ENCODE measurements at regions not wholly inside any gene's neighbourhood (a gene's known extent, or its start where the extent isn't known, plus 50 kb on each side); places are given as distances from the start of the nearest gene placed in this dataset.
"Not testable (repeated sequence)": the region's sequence is repeated elsewhere in the genome, so short reads cannot be mapped to it uniquely, and the experiment has no call there.

GRCh38 chr10:117457932-117458331 lies 82.7 kb upstream of the PDZD8 start:
- H3K27ac ChIP-seq (ENCODE audit: low read depth, low read length) = no peak overlapping the region
- no peaks in the 10 kb centered on the region for H3K36me3 ChIP-seq (ENCODE audit: control insufficient read depth, insufficient read depth, low read length)
- H3K4me1 ChIP-seq (ENCODE audit: control insufficient read depth, insufficient read depth, low read length) = peaks cover 13% of the 10 kb centered on the region; the same call in 1 of the 2 replicates
- no peak overlapping the region for H3K4me3 ChIP-seq (ENCODE audit: low read depth, low read length)
- H3K27me3 ChIP-seq (ENCODE audit: control insufficient read depth, insufficient read depth, low read length) = no peaks in the 10 kb centered on the region
- H3K9me3 ChIP-seq (ENCODE audit: control insufficient read depth, insufficient read depth, low read depth, low read length) = peaks cover 16% of the 10 kb centered on the region
- no peak overlapping the region for H3K9ac ChIP-seq (ENCODE audit: low read length)

DNA sequence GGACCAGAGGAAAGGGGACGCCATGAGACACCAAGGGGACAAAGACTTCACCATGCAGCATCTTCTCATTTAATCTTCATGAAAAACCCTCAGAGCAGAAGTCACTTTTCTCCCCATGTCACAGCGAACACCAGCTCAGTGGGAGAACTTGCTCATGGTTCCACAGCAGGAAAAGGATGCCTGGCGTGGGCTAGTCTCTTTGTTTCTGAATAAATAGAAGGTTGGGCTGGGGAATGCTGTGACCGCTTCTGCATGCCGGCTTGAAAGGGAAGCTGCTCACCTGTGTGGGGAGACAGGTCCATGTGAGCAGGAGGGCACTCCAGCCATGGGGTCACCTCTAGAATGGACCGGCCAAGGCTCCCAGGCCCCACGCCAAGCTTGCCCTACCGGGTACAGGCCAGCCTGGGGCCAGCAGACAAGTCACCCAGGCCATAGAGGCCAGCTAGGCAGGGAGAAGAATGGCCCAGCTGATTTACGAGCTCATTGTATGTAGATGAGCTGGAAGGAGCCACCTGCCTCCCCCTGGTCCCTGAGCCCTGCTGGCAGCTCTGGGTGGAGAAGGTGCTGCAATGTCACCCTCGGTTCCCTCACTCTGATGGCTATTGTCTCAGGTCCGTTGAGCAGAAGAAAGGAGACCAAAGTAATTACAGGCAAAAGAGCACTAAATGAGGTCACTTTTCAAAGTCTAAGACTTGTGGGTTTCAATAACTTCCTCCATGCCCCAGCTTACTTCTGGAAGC lies 82.0 kb upstream of the PDZD8 start:
- no peak overlapping the region for H3K4me3 ChIP-seq (ENCODE audit: low read depth, low read length)
- no peaks in the 10 kb centered on the region for H3K36me3 ChIP-seq (ENCODE audit: control insufficient read depth, insufficient read depth, low read length)
- no peak overlapping the region for H3K9ac ChIP-seq (ENCODE audit: low read length)
- no peak overlapping the region for H3K27ac ChIP-seq (ENCODE audit: low read depth, low read length)
- peaks cover 12% of the 10 kb centered on the region; the same call in 1 of the 2 replicates for H3K4me1 ChIP-seq (ENCODE audit: control insufficient read depth, insufficient read depth, low read length)
- no peaks in the 10 kb centered on the region for H3K27me3 ChIP-seq (ENCODE audit: control insufficient read depth, insufficient read depth, low read length)
- peaks cover 19% of the 10 kb centered on the region for H3K9me3 ChIP-seq (ENCODE audit: control insufficient read depth, insufficient read depth, low read depth, low read length)

GRCh38 chr10:117455346-117455745 lies 80.1 kb upstream of the PDZD8 start:
- H3K4me3 ChIP-seq (ENCODE audit: low read depth, low read length) = no peak overlapping the region
- no peak overlapping the region for H3K9ac ChIP-seq (ENCODE audit: low read length)
- H3K27ac ChIP-seq (ENCODE audit: low read depth, low read length) = no peak overlapping the region
- peaks cover 4% of the 10 kb centered on the region; the same call in 1 of the 2 replicates for H3K4me1 ChIP-seq (ENCODE audit: control insufficient read depth, insufficient read depth, low read length)
- H3K36me3 ChIP-seq (ENCODE audit: control insufficient read depth, insufficient read depth, low read length) = no peaks in the 10 kb centered on the region
- H3K9me3 ChIP-seq (ENCODE audit: control insufficient read depth, insufficient read depth, low read depth, low read length) = peaks cover 19% of the 10 kb centered on the region
- H3K27me3 ChIP-seq (ENCODE audit: control insufficient read depth, insufficient read depth, low read length) = no peaks in the 10 kb centered on the region

DNA sequence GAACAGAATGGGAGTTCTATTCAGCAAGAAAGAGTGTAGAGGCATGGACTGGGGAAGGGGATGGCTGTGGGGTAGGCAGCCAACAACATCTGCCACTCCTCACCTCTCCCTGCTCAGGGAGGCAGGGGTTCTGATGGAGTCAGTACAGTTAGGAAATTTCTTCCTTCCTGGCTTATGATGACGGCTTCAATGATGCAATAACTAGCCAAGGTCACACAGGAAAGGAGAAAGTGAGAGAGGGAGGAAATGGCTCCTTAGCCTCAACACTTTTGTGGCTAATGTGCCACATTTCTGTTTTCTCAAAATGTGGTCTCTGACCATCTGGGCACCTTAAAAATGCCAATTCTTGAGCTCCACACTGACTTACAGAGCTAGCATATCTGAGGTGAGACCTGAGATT lies 79.3 kb upstream of the PDZD8 start:
- H3K9ac ChIP-seq (ENCODE audit: low read length) = no peak overlapping the region
- H3K27ac ChIP-seq (ENCODE audit: low read depth, low read length) = no peak overlapping the region
- H3K27me3 ChIP-seq (ENCODE audit: control insufficient read depth, insufficient read depth, low read length) = no peaks in the 10 kb centered on the region
- H3K4me1 ChIP-seq (ENCODE audit: control insufficient read depth, insufficient read depth, low read length) = peaks cover 4% of the 10 kb centered on the region; the same call in 1 of the 2 replicates
- H3K9me3 ChIP-seq (ENCODE audit: control insufficient read depth, insufficient read depth, low read depth, low read length) = peaks cover 19% of the 10 kb centered on the region
- no peak overlapping the region for H3K4me3 ChIP-seq (ENCODE audit: low read depth, low read length)
- no peaks in the 10 kb centered on the region for H3K36me3 ChIP-seq (ENCODE audit: control insufficient read depth, insufficient read depth, low read length)

- H3K27ac ChIP-seq (ENCODE audit: low read depth, low read length); H3K27me3 ChIP-seq (ENCODE audit: control insufficient read depth, insufficient read depth, low read length); H3K9ac ChIP-seq (ENCODE audit: low read length); H3K4me1 ChIP-seq (ENCODE audit: control insufficient read depth, insufficient read depth, low read length); H3K4me3 ChIP-seq (ENCODE audit: low read depth, low read length); H3K36me3 ChIP-seq (ENCODE audit: control insufficient read depth, insufficient read depth, low read length): not testable (repeated sequence)
- peaks cover 19% of the 10 kb centered on the region for H3K9me3 ChIP-seq (ENCODE audit: control insufficient read depth, insufficient read depth, low read depth, low read length)
Observed at GRCh38 chr10:117453484-117453883, 78.2 kb upstream of the PDZD8 start.

GRCh38 chr10:117450940-117451339 lies 75.7 kb upstream of the PDZD8 start:
- Histone ChIP-seq H3K4me3 (ENCODE audit: low read depth, low read length) (no peak overlapping the region), H3K36me3 (ENCODE audit: control insufficient read depth, insufficient read depth, low read length) (no peaks in the 10 kb centered on the region), H3K4me1 (ENCODE audit: control insufficient read depth, insufficient read depth, low read length) (no peaks in the 10 kb centered on the region), H3K27ac (ENCODE audit: low read depth, low read length) (no peak overlapping the region), H3K9ac (ENCODE audit: low read length) (no peak overlapping the region), H3K9me3 (ENCODE audit: control insufficient read depth, insufficient read depth, low read depth, low read length) (peaks cover 36% of the 10 kb centered on the region), H3K27me3 (ENCODE audit: control insufficient read depth, insufficient read depth, low read length) (no peaks in the 10 kb centered on the region)

DNA sequence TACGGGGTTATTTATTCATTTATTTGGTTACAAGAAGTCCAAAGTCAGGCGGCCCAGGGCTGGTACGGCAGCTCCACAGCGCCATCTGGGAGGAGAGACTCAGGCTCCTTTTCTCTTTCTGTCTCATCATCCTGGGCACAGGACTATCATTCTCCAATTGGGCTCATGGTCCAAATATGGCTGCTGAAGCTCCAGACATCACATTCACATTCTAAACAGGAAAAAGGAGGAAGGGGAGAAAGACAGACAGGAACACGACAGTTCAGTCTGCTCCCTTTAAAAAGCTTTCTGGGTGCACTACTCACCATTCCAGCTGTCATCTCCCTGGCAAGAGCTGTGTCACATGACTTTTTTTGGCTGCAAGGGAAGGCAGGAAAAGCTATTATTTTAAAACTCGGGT lies 74.4 kb upstream of the PDZD8 start:
- no peak overlapping the region for H3K27ac ChIP-seq (ENCODE audit: low read depth, low read length)
- no peak overlapping the region for H3K9ac ChIP-seq (ENCODE audit: low read length)
- H3K36me3 ChIP-seq (ENCODE audit: control insufficient read depth, insufficient read depth, low read length) = no peaks in the 10 kb centered on the region
- no peak overlapping the region for H3K4me3 ChIP-seq (ENCODE audit: low read depth, low read length)
- H3K9me3 ChIP-seq (ENCODE audit: control insufficient read depth, insufficient read depth, low read depth, low read length) = peaks cover 44% of the 10 kb centered on the region
- no peaks in the 10 kb centered on the region for H3K27me3 ChIP-seq (ENCODE audit: control insufficient read depth, insufficient read depth, low read length)
- H3K4me1 ChIP-seq (ENCODE audit: control insufficient read depth, insufficient read depth, low read length) = no peaks in the 10 kb centered on the region

DNA sequence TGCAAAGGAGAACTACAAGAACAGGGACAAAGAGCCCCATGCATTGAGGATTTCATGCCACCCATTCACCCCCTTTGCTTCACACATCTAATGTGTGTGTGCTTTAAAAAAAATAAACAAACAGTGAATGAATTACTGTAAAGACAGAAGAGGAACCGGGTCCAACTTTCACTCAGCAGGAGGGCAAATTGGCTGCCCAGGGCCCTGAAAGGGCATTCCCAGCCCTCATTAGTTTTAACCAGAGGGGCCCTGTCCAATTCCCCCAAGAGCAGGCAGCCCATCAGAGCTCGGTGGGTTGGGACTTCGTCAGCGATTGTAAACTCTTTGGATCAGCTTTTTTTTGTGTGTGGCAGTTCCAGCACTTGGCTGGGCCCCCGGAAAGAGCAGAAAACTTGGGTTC lies 73.6 kb upstream of the PDZD8 start:
- no peaks in the 10 kb centered on the region for H3K4me1 ChIP-seq (ENCODE audit: control insufficient read depth, insufficient read depth, low read length)
- H3K4me3 ChIP-seq (ENCODE audit: low read depth, low read length) = no peak overlapping the region
- H3K27me3 ChIP-seq (ENCODE audit: control insufficient read depth, insufficient read depth, low read length) = no peaks in the 10 kb centered on the region
- peaks cover 42% of the 10 kb centered on the region for H3K9me3 ChIP-seq (ENCODE audit: control insufficient read depth, insufficient read depth, low read depth, low read length)
- H3K9ac ChIP-seq (ENCODE audit: low read length) = no peak overlapping the region
- H3K36me3 ChIP-seq (ENCODE audit: control insufficient read depth, insufficient read depth, low read length) = no peaks in the 10 kb centered on the region
- H3K27ac ChIP-seq (ENCODE audit: low read depth, low read length) = no peak overlapping the region

DNA sequence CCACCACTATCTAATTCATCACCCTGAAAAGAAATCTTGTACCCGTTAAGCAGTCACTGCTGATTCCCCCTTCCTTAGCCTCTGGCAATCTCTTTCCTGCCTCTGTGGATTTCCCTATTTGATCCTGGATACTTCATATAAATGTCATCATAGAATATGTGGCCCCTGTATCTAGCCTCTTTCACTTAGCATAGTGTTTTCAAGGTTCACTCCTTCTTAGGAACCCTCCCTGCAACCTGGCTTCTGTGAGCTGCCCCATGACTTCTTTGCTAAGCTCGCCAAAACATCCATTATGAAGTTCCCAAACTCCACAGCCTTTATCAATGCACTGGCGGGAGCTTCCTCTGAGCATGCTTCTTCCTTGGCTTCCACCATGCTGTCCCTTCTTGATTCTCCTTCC lies 70.8 kb upstream of the PDZD8 start:
- H3K36me3 ChIP-seq (ENCODE audit: control insufficient read depth, insufficient read depth, low read length) = no peaks in the 10 kb centered on the region
- H3K27me3 ChIP-seq (ENCODE audit: control insufficient read depth, insufficient read depth, low read length) = no peaks in the 10 kb centered on the region
- H3K4me1 ChIP-seq (ENCODE audit: control insufficient read depth, insufficient read depth, low read length) = no peaks in the 10 kb centered on the region; the same call in 1 of the 2 replicates
- peaks cover 36% of the 10 kb centered on the region for H3K9me3 ChIP-seq (ENCODE audit: control insufficient read depth, insufficient read depth, low read depth, low read length)
- H3K4me3 ChIP-seq (ENCODE audit: low read depth, low read length) = no peak overlapping the region
- H3K9ac ChIP-seq (ENCODE audit: low read length) = no peak overlapping the region
- H3K27ac ChIP-seq (ENCODE audit: low read depth, low read length) = no peak overlapping the region

DNA sequence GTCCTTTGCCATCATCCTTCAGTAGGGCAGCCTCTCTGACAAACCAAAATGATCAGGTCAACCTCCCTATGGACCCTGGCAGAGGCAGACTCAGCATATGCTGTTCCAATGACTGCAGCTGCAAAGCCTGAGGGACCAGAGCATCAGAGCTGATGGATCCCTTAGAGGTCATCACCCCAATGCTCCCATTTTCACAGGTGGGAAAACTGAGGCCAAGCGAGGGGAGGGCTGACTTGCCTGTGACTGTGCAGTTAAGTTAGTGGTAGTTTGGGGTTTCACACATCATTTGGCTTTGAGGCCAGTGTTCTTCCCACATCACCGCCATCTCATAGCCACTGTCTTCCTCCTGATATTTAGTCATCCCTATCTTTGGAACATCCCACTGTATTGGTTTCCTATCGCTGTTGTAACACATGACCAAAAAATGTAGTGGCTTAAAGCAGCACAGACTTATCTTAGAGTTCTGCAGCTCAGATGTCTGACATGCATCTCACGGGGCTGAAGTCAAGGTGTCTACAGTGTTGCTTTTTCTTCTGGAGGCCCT lies 69.3 kb upstream of the PDZD8 start:
- H3K9ac ChIP-seq (ENCODE audit: low read length) = no peak overlapping the region
- no peaks in the 10 kb centered on the region; the same call in 1 of the 2 replicates for H3K4me1 ChIP-seq (ENCODE audit: control insufficient read depth, insufficient read depth, low read length)
- H3K4me3 ChIP-seq (ENCODE audit: low read depth, low read length) = no peak overlapping the region

GRCh38 chr10:117443686-117444041 lies 68.4 kb upstream of the PDZD8 start:
- Histone ChIP-seq H3K4me3 (ENCODE audit: low read depth, low read length) (no peak overlapping the region), H3K9me3 (ENCODE audit: control insufficient read depth, insufficient read depth, low read depth, low read length) (peaks cover 36% of the 10 kb centered on the region), H3K36me3 (ENCODE audit: control insufficient read depth, insufficient read depth, low read length) (no peaks in the 10 kb centered on the region), H3K27ac (ENCODE audit: low read depth, low read length) (no peak overlapping the region), H3K9ac (ENCODE audit: low read length) (no peak overlapping the region), H3K4me1 (ENCODE audit: control insufficient read depth, insufficient read depth, low read length) (no peaks in the 10 kb centered on the region; the same call in 1 of the 2 replicates), H3K27me3 (ENCODE audit: control insufficient read depth, insufficient read depth, low read length) (no peaks in the 10 kb centered on the region)

More for the DNA sequence above, 69.3 kb upstream of the PDZD8 start:
- Histone ChIP-seq H3K9me3 (ENCODE audit: control insufficient read depth, insufficient read depth, low read depth, low read length) (peaks cover 36% of the 10 kb centered on the region), H3K27ac (ENCODE audit: low read depth, low read length) (no peak overlapping the region), H3K27me3 (ENCODE audit: control insufficient read depth, insufficient read depth, low read length) (no peaks in the 10 kb centered on the region), H3K36me3 (ENCODE audit: control insufficient read depth, insufficient read depth, low read length) (no peaks in the 10 kb centered on the region)

Measured in HUES6 (cell line).